HCT116 (cell line): ENCODE measurements at regions not wholly inside any gene's neighbourhood (a gene's known extent, or its start where the extent isn't known, plus 50 kb on each side); places are given as distances from the start of the nearest gene placed in this dataset.

Source experiments
- CBX3 ChIP-seq: IDR thresholded peaks from 2 replicates; pipeline ENCODE4 v1.6.1; 2012; ENCODE audit warnings: low read depth
- EGR1 ChIP-seq: IDR thresholded peaks from 2 replicates; pipeline ENCODE4 v1.6.1; 2012; ENCODE audit warnings: low read depth
- EZH2 ChIP-seq: fragments of 200-600 bp; sonication (generic); IDR thresholded peaks from 2 replicates; pipeline ENCODE4 v1.6.1; 2017; ENCODE audit warnings: antibody characterized with exemption, mixed run types
- POLR2A ChIP-seq: IDR thresholded peaks from 2 replicates; pipeline ENCODE4 v1.7.0; 2011; ENCODE audit warnings: borderline replicate concordance; ENCODE audit not compliant: insufficient read depth, insufficient read length; ENCODE audit errors: extremely low read depth
- POLR2AphosphoS5 ChIP-seq: IDR thresholded peaks from 2 replicates; pipeline ENCODE4 v1.6.1; 2011; ENCODE audit warnings: mild to moderate bottlenecking, low read depth, low read length, moderate library complexity
- RAD21 ChIP-seq: IDR thresholded peaks from 2 replicates; pipeline ENCODE4 v1.6.1; 2012; ENCODE audit warnings: low read depth, mild to moderate bottlenecking
- SP1 ChIP-seq: IDR thresholded peaks from 2 replicates; pipeline ENCODE4 v1.6.1; 2012; ENCODE audit warnings: low read depth
- YY1 ChIP-seq: IDR thresholded peaks from 2 replicates; pipeline ENCODE4 v1.6.1; 2011; ENCODE audit warnings: low read length, low read depth, moderate library complexity, mild to moderate bottlenecking; ENCODE audit not compliant: insufficient replicate concordance; ENCODE audit errors: extremely low read depth
- ZNF274 ChIP-seq: fragments of 200-500 bp; sonication (Bioruptor generic); IDR thresholded peaks from 2 replicates; pipeline ENCODE4 v1.6.1; 2014; ENCODE audit warnings: mild to moderate bottlenecking, low read depth, low read length, inconsistent platforms
- TF ChIP-seq, protein P1 (sequence below), 3 experiments: fragments of 200-600 bp in 1 of 3; sonication (generic) in 1 of 3; IDR thresholded peaks in 2 of 3; conservative IDR thresholded peaks in 1 of 3; 2 replicates each; pipeline ENCODE4 v1.5.1; 2012 to 2017; ENCODE audit warnings: low read depth in 2 of 3, low read length in 2 of 3, antibody characterized with exemption in 1 of 3, borderline replicate concordance in 1 of 3, control low read depth in 1 of 3, mild to moderate bottlenecking in 1 of 3, mixed read lengths in 1 of 3, mixed run types in 1 of 3, moderate library complexity in 1 of 3; ENCODE audit not compliant: insufficient read depth in 1 of 3
- TF ChIP-seq, protein P2 (sequence below): IDR thresholded peaks from 2 replicates; pipeline ENCODE4 v1.6.1; 2012

- TF ChIP-seq EGR1: no peak
- TF ChIP-seq EZH2: no peak
- TF ChIP-seq, protein P1, sequence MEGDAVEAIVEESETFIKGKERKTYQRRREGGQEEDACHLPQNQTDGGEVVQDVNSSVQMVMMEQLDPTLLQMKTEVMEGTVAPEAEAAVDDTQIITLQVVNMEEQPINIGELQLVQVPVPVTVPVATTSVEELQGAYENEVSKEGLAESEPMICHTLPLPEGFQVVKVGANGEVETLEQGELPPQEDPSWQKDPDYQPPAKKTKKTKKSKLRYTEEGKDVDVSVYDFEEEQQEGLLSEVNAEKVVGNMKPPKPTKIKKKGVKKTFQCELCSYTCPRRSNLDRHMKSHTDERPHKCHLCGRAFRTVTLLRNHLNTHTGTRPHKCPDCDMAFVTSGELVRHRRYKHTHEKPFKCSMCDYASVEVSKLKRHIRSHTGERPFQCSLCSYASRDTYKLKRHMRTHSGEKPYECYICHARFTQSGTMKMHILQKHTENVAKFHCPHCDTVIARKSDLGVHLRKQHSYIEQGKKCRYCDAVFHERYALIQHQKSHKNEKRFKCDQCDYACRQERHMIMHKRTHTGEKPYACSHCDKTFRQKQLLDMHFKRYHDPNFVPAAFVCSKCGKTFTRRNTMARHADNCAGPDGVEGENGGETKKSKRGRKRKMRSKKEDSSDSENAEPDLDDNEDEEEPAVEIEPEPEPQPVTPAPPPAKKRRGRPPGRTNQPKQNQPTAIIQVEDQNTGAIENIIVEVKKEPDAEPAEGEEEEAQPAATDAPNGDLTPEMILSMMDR (IDR thresholded peaks at IDR 0.05 in 2 of 3, conservative IDR thresholded peaks at IDR 0.05 in 1 of 3; ENCODE audit: borderline replicate concordance in 1 of 3, insufficient read depth in 1 of 3, low read depth in 2 of 3, low read length in 2 of 3): no peak
- TF ChIP-seq YY1: no peak
- no peak for TF ChIP-seq POLR2AphosphoS5
- TF ChIP-seq, protein P2, sequence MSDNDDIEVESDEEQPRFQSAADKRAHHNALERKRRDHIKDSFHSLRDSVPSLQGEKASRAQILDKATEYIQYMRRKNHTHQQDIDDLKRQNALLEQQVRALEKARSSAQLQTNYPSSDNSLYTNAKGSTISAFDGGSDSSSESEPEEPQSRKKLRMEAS: no peak
- no peak for TF ChIP-seq ZNF274
- no peak for TF ChIP-seq RAD21
- no peak for TF ChIP-seq POLR2A
- no peak for TF ChIP-seq SP1
- no peak for TF ChIP-seq CBX3
Measured at GRCh38 chr4:124481123-124481522, 231.4 kb downstream of the ANKRD50 start.
